ENCODE measurements at regions not wholly inside any gene's neighbourhood (a gene's known extent, or its start where the extent isn't known, plus 50 kb on each side); places are given as distances from the start of the nearest gene placed in this dataset.

DNA sequence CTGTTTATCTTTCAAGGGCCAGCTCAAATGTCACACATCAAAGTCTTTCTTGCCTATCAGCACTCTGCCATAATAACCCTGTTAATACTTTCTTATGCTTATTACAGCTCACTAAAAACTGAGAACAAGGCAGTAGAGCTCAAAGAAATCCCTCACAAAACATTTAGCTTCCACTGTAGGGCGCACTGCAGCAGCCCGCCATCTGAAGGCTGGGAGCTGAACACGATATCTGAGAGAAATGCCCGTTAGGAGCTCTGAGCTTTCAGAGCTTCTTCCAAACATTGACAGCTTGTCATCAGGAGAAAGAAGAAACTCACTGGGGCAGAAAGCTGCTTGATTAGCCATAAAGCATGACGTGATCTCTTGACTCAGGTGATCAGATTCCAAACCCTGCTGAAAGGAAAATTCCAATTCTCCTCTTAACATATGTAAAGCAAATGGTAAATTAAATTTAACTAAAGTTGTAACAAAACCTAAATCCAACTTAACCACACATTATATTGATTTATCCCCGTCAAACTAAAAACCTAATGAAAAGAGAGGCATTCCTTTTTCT is 175.7 kb downstream of the C12orf50 start:
- no peak overlapping the region for H3K4me3 ChIP-seq (ENCODE audit: low read depth in 1 of 2, low read length in 1 of 2)
- no peaks in the 10 kb centered on the region for H3K36me3 ChIP-seq
- H3K9me3 ChIP-seq = no peaks in the 10 kb centered on the region
- H3K27ac ChIP-seq = no peak overlapping the region
- TF ChIP-seq, protein P1, sequence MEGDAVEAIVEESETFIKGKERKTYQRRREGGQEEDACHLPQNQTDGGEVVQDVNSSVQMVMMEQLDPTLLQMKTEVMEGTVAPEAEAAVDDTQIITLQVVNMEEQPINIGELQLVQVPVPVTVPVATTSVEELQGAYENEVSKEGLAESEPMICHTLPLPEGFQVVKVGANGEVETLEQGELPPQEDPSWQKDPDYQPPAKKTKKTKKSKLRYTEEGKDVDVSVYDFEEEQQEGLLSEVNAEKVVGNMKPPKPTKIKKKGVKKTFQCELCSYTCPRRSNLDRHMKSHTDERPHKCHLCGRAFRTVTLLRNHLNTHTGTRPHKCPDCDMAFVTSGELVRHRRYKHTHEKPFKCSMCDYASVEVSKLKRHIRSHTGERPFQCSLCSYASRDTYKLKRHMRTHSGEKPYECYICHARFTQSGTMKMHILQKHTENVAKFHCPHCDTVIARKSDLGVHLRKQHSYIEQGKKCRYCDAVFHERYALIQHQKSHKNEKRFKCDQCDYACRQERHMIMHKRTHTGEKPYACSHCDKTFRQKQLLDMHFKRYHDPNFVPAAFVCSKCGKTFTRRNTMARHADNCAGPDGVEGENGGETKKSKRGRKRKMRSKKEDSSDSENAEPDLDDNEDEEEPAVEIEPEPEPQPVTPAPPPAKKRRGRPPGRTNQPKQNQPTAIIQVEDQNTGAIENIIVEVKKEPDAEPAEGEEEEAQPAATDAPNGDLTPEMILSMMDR (IDR thresholded peaks at IDR 0.05) = no peak
- H3K4me1 ChIP-seq (ENCODE audit: control insufficient read depth in 1 of 2, insufficient read depth in 1 of 2, low read depth in 1 of 2, low read length in 1 of 2) = no peaks in the 10 kb centered on the region
- H3K27me3 ChIP-seq = no peaks in the 10 kb centered on the region

DNA sequence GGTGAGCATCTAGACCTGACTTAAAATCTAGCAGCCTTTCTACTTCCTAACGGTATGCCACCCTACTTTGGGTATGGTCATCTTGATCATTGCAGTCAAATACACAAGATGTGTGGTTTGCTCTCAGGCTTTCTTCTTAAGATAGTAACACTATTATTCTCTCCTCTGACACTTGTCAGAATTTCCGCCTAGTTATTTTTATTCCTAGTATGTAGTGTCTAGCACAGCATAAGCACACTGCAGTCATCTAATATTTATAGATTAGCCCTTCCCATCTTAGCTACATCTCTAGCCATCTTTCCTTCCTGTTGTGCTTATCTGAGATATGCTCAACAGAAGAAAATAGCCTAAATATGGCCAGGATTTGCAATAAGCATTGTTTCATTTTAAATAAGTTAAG is 180.1 kb downstream of the C12orf50 start:
- H3K4me3 ChIP-seq (ENCODE audit: low read depth in 1 of 2, low read length in 1 of 2) = no peak overlapping the region
- no peaks in the 10 kb centered on the region for H3K36me3 ChIP-seq
- no peaks in the 10 kb centered on the region for H3K4me1 ChIP-seq (ENCODE audit: control insufficient read depth in 1 of 2, insufficient read depth in 1 of 2, low read depth in 1 of 2, low read length in 1 of 2)
- H3K27ac ChIP-seq = no peak overlapping the region
- TF ChIP-seq, protein P1 (IDR thresholded peaks at IDR 0.05) = no peak
- no peaks in the 10 kb centered on the region for H3K27me3 ChIP-seq
- H3K9me3 ChIP-seq = no peaks in the 10 kb centered on the region

DNA sequence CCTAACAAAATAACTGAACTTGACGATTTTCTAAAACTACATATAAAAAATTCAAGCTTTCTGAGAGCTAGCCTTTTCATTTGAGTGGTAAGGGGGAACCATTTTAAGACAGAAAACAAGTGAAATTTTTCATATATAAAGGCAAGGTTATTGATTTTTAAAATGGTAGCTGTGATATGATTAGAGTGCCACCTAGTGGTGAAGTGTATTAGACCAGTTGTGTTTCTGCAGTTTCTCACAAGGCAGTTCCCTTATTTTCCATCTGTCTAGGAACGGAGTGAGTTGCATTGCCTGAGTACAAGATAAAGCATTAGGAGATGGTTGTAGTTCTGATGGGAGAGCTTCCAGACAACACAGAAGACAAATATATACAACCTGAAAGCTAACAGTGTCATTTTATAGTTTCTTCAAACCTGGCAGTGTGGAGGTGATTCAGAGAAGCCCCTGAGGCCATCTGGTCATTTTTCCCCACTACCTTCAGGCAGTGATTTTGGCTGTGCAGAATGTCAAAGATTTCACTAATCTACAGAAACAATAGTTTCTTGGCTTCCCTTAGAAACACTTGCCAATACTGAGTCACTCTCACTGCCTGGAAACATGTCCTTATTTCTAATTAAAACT is 180.8 kb downstream of the C12orf50 start:
- no peaks in the 10 kb centered on the region for H3K9me3 ChIP-seq
- H3K27ac ChIP-seq = no peak overlapping the region
- H3K4me3 ChIP-seq (ENCODE audit: low read depth in 1 of 2, low read length in 1 of 2) = no peak overlapping the region
- no peaks in the 10 kb centered on the region for H3K36me3 ChIP-seq
- no peaks in the 10 kb centered on the region for H3K27me3 ChIP-seq
- no peaks in the 10 kb centered on the region for H3K4me1 ChIP-seq (ENCODE audit: control insufficient read depth in 1 of 2, insufficient read depth in 1 of 2, low read depth in 1 of 2, low read length in 1 of 2)
- TF ChIP-seq, protein P1 (IDR thresholded peaks at IDR 0.05) = peak; percentile 27

DNA sequence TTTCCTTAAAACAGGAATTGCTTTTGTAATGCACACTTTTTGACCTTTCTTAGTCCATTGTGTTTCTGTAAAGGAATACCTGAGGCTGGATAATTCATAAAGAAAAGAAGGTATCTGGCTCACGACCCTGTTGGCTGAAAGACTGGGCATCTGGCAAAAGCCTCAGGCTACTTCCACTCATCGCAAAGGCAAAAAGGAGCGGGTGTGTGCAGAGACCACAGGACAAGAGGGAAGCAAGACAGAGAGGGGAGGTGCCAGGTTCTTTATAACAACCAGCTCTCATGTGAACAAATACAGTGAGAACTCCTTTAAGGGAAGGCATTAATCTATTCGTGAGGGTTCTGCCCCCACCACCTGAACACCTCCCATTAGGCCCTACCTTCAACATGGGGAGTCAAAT is 182.1 kb downstream of the C12orf50 start:
- no peaks in the 10 kb centered on the region for H3K4me1 ChIP-seq (ENCODE audit: control insufficient read depth in 1 of 2, insufficient read depth in 1 of 2, low read depth in 1 of 2, low read length in 1 of 2)
- H3K27ac ChIP-seq = no peak overlapping the region
- H3K9me3 ChIP-seq = no peaks in the 10 kb centered on the region
- no peak overlapping the region for H3K4me3 ChIP-seq (ENCODE audit: low read depth in 1 of 2, low read length in 1 of 2)
- no peaks in the 10 kb centered on the region for H3K27me3 ChIP-seq
- no peaks in the 10 kb centered on the region for H3K36me3 ChIP-seq
- TF ChIP-seq, protein P1 (IDR thresholded peaks at IDR 0.05) = no peak

DNA sequence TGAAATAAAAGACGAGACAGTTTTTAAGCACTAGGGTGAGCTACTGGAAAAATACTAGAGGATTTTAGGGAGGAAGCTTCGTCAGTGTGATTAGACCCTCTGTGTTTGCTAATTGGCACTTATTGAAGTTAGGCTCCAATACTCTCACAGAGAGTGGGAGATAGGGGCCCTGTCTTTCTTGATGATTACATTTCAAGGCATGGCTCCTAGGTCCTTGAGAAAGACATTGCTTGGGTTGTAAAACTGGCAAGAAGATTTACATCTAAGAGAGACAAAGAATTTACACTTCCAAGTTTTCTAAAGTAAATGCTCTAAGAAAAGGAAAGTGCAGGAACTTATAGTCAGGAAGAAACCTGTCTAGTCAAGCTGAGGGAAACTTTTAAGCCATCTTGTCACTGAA is 183.2 kb downstream of the C12orf50 start:
- Histone ChIP-seq H3K4me3 (ENCODE audit: low read depth in 1 of 2, low read length in 1 of 2) (no peak overlapping the region), H3K9me3 (no peaks in the 10 kb centered on the region), H3K27me3 (no peaks in the 10 kb centered on the region), H3K4me1 (ENCODE audit: control insufficient read depth in 1 of 2, insufficient read depth in 1 of 2, low read depth in 1 of 2, low read length in 1 of 2) (no peaks in the 10 kb centered on the region), H3K27ac (no peak overlapping the region), H3K36me3 (no peaks in the 10 kb centered on the region)
- TF ChIP-seq, protein P1 (IDR thresholded peaks at IDR 0.05) = no peak
